GM06990 (cell line): ENCODE measurements at regions not wholly inside any gene's neighbourhood (a gene's known extent, or its start where the extent isn't known, plus 50 kb on each side); places are given as distances from the start of the nearest gene placed in this dataset.

Source experiments
- DNase-seq: peaks from one replicate; pipeline ENCODE4 v3.0.0-alpha.2; 2011; ENCODE audit not compliant: insufficient read length; ENCODE audit errors: extremely low read depth
- H3K27me3 ChIP-seq: replicated peaks from 2 replicates; pipeline ENCODE4 v1.6.0; 2011; ENCODE audit warnings: low read length; ENCODE audit not compliant: control insufficient read depth, insufficient read depth
- H3K36me3 ChIP-seq: 2 replicates; pipeline ENCODE4 v1.5.1; 2011; ENCODE audit warnings: low read length; ENCODE audit not compliant: control insufficient read depth, insufficient read depth
- H3K4me3 ChIP-seq: replicated peaks from 2 replicates; pipeline ENCODE4 v1.5.1; 2011; ENCODE audit warnings: low read depth, mild to moderate bottlenecking, control low read depth, low read length
- CTCF ChIP-seq: IDR thresholded peaks from 2 replicates; pipeline ENCODE4 v1.5.1; 2011; ENCODE audit warnings: low read length, control low read depth, mild to moderate bottlenecking, inconsistent platforms; ENCODE audit not compliant: insufficient read depth, poor library complexity, severe bottlenecking

- no peak for DNase-seq
- no peak for TF ChIP-seq CTCF
- H3K36me3 ChIP-seq: no peaks in the 10 kb centered on the region
- no peaks in the 10 kb centered on the region for H3K27me3 ChIP-seq
- H3K4me3 ChIP-seq: no peak overlapping the region
Observed at GRCh38 chr21:32834211-32834915, 62.8 kb upstream of the PAXBP1 start.

GRCh38 chr21:32834916-32835235 lies 63.3 kb upstream of the PAXBP1 start:
- no peaks in the 10 kb centered on the region for H3K36me3 ChIP-seq
- H3K4me3 ChIP-seq: no peak overlapping the region
- DNase-seq: no peak
- no peaks in the 10 kb centered on the region for H3K27me3 ChIP-seq
- TF ChIP-seq CTCF: no peak

GRCh38 chr21:32842146-32842545 lies 70.6 kb upstream of the PAXBP1 start:
- DNase-seq: no peak
- TF ChIP-seq CTCF: no peak
- H3K36me3 ChIP-seq: no peaks in the 10 kb centered on the region
- H3K27me3 ChIP-seq: no peaks in the 10 kb centered on the region; the same call in 1 of the 2 replicates
- H3K4me3 ChIP-seq: no peak overlapping the region

- no peaks in the 10 kb centered on the region; the same call in 1 of the 2 replicates for H3K27me3 ChIP-seq
- H3K4me3 ChIP-seq: no peak overlapping the region
- H3K36me3 ChIP-seq: no peaks in the 10 kb centered on the region
- DNase-seq: no peak
- TF ChIP-seq CTCF: no peak
Observed at GRCh38 chr21:32843561-32843960, 72.0 kb upstream of the PAXBP1 start.

- Histone ChIP-seq H3K4me3 (no peak overlapping the region), H3K27me3 (no peaks in the 10 kb centered on the region; the same call in 1 of the 2 replicates), H3K36me3 (no peaks in the 10 kb centered on the region)
- no peak for DNase-seq
- no peak for TF ChIP-seq CTCF
Observed at GRCh38 chr21:32844076-32844475, 72.5 kb upstream of the PAXBP1 start.
